ENCODE measurements at regions not wholly inside any gene's neighbourhood (a gene's known extent, or its start where the extent isn't known, plus 50 kb on each side); places are given as distances from the start of the nearest gene placed in this dataset.

GRCh38 chr13:83733293-83733692 is 149.0 kb downstream of the SLITRK1 start:
- Mint-ChIP-seq H3K27me3 (no peaks in the 10 kb centered on the region), H3K4me1 (no peaks in the 10 kb centered on the region), H3K27ac (no peak overlapping the region), H3K36me3 (no peaks in the 10 kb centered on the region), H3K4me3 (no peak overlapping the region), H3K9me3 (no peaks in the 10 kb centered on the region)
- Histone ChIP-seq H3K27ac (ENCODE audit: low read length) (no peak overlapping the region), H3K4me1 (ENCODE audit: control insufficient read depth in 1 of 2, extremely low read depth in 1 of 2, insufficient read depth in 2 of 2, low read length in 2 of 2) (no peaks in the 10 kb centered on the region), H3K4me3 (ENCODE audit: control insufficient read depth in 1 of 2, extremely low read depth in 1 of 2, low read length in 1 of 2) (no peak overlapping the region), H3K36me3 (ENCODE audit: control insufficient read depth in 2 of 2, extremely low read depth in 1 of 2, insufficient read depth in 1 of 2, low read length in 1 of 2) (no peaks in the 10 kb centered on the region), H3K27me3 (replicated peaks in 1 of 2; ENCODE audit: control insufficient read depth in 2 of 2, extremely low read depth in 1 of 2, insufficient read depth in 2 of 2, low read length in 1 of 2) (no peaks in the 10 kb centered on the region), H3K9me3 (no peaks in the 10 kb centered on the region)
- DNase-seq = no peak
- ChIA-PET CTCF (no interaction called here), POLR2A (no interaction called here)
- no peak for ATAC-seq (replicated peaks in 1 of 4)

GRCh38 chr13:83732755-83733154 is 149.5 kb downstream of the SLITRK1 start:
- Histone ChIP-seq H3K36me3 (ENCODE audit: control insufficient read depth in 2 of 2, extremely low read depth in 1 of 2, insufficient read depth in 1 of 2, low read length in 1 of 2) (no peaks in the 10 kb centered on the region), H3K9me3 (no peaks in the 10 kb centered on the region), H3K4me1 (ENCODE audit: control insufficient read depth in 1 of 2, extremely low read depth in 1 of 2, insufficient read depth in 2 of 2, low read length in 2 of 2) (no peaks in the 10 kb centered on the region), H3K27ac (ENCODE audit: low read length) (no peak overlapping the region), H3K4me3 (ENCODE audit: control insufficient read depth in 1 of 2, extremely low read depth in 1 of 2, low read length in 1 of 2) (no peak overlapping the region), H3K27me3 (replicated peaks in 1 of 2; ENCODE audit: control insufficient read depth in 2 of 2, extremely low read depth in 1 of 2, insufficient read depth in 2 of 2, low read length in 1 of 2) (no peaks in the 10 kb centered on the region)
- Mint-ChIP-seq H3K36me3 (no peaks in the 10 kb centered on the region), H3K4me1 (no peaks in the 10 kb centered on the region), H3K9me3 (peaks cover 0 to 1% (median 0%) of the 10 kb centered on the region in 3 donors), H3K27ac (no peak overlapping the region), H3K27me3 (no peaks in the 10 kb centered on the region), H3K4me3 (no peak overlapping the region)
- DNase-seq = no peak
- ChIA-PET CTCF (no interaction called here), POLR2A (no interaction called here)
- no CpG with 5 or more reads among the region's 3 CpGs for WGBS (ENCODE audit: insufficient coverage)
- no peak for ATAC-seq (replicated peaks in 1 of 4)

- ATAC-seq (replicated peaks in 1 of 4) (no peak), DNase-seq (no peak)
- ChIA-PET POLR2A (no interaction called here), CTCF (no interaction called here)
- H3K4me3 Mint-ChIP-seq = no peak overlapping the region
- no peaks in the 10 kb centered on the region for H3K27me3 Mint-ChIP-seq
- Histone ChIP-seq H3K4me3 (ENCODE audit: control insufficient read depth in 1 of 2, extremely low read depth in 1 of 2, low read length in 1 of 2) (no peak overlapping the region), H3K9me3 (no peaks in the 10 kb centered on the region), H3K36me3 (ENCODE audit: control insufficient read depth in 2 of 2, extremely low read depth in 1 of 2, insufficient read depth in 1 of 2, low read length in 1 of 2) (no peaks in the 10 kb centered on the region), H3K27ac (ENCODE audit: low read length) (no peak overlapping the region), H3K27me3 (replicated peaks in 1 of 2; ENCODE audit: control insufficient read depth in 2 of 2, extremely low read depth in 1 of 2, insufficient read depth in 2 of 2, low read length in 1 of 2) (no peaks in the 10 kb centered on the region), H3K4me1 (ENCODE audit: control insufficient read depth in 1 of 2, extremely low read depth in 1 of 2, insufficient read depth in 2 of 2, low read length in 2 of 2) (no peaks in the 10 kb centered on the region)
- WGBS (ENCODE audit: insufficient coverage) = no CpG with 5 or more reads among the region's 1 CpG
- no peaks in the 10 kb centered on the region for H3K4me1 Mint-ChIP-seq
- H3K9me3 Mint-ChIP-seq = peaks cover 0 to 6% (median 0%) of the 10 kb centered on the region in 3 donors
- H3K27ac Mint-ChIP-seq = no peak overlapping the region
- H3K36me3 Mint-ChIP-seq = no peaks in the 10 kb centered on the region
These were observed 151.2 kb downstream of the SLITRK1 start for GRCh38 chr13:83731113-83731512.

GRCh38 chr13:83730674-83731073 is 151.6 kb downstream of the SLITRK1 start:
- Histone ChIP-seq H3K27ac (ENCODE audit: low read length) (no peak overlapping the region), H3K4me3 (ENCODE audit: control insufficient read depth in 1 of 2, extremely low read depth in 1 of 2, low read length in 1 of 2) (no peak overlapping the region), H3K4me1 (ENCODE audit: control insufficient read depth in 1 of 2, extremely low read depth in 1 of 2, insufficient read depth in 2 of 2, low read length in 2 of 2) (no peaks in the 10 kb centered on the region), H3K27me3 (replicated peaks in 1 of 2; ENCODE audit: control insufficient read depth in 2 of 2, extremely low read depth in 1 of 2, insufficient read depth in 2 of 2, low read length in 1 of 2) (no peaks in the 10 kb centered on the region), H3K36me3 (ENCODE audit: control insufficient read depth in 2 of 2, extremely low read depth in 1 of 2, insufficient read depth in 1 of 2, low read length in 1 of 2) (no peaks in the 10 kb centered on the region), H3K9me3 (no peaks in the 10 kb centered on the region)
- no peaks in the 10 kb centered on the region for H3K4me1 Mint-ChIP-seq
- 100% methylated on average over 1 of the region's 6 CpGs for whole genome bisulfite sequencing (ENCODE audit: insufficient coverage)
- ATAC-seq (replicated peaks in 1 of 4) = no peak
- no peak overlapping the region for H3K27ac Mint-ChIP-seq
- DNase-seq = no peak
- POLR2A ChIA-PET = no interaction called here
- no peaks in the 10 kb centered on the region for H3K36me3 Mint-ChIP-seq
- CTCF ChIA-PET = no interaction called here
- no peaks in the 10 kb centered on the region for H3K27me3 Mint-ChIP-seq
- H3K9me3 Mint-ChIP-seq = peaks cover 0 to 6% (median 0%) of the 10 kb centered on the region in 3 donors
- no peak overlapping the region for H3K4me3 Mint-ChIP-seq

- H3K27ac ChIP-seq (ENCODE audit: low read length) = no peak overlapping the region
- H3K9me3 ChIP-seq = no peaks in the 10 kb centered on the region
- DNase-seq = no peak
- H3K4me3 ChIP-seq (ENCODE audit: control insufficient read depth in 1 of 2, extremely low read depth in 1 of 2, low read length in 1 of 2) = no peak overlapping the region
- CTCF ChIA-PET = no interaction called here
- no CpG with 5 or more reads among the region's 2 CpGs for WGBS (ENCODE audit: insufficient coverage)
- H3K36me3 ChIP-seq (ENCODE audit: control insufficient read depth in 2 of 2, extremely low read depth in 1 of 2, insufficient read depth in 1 of 2, low read length in 1 of 2) = no peaks in the 10 kb centered on the region
- H3K4me3 Mint-ChIP-seq = no peak overlapping the region
- no peaks in the 10 kb centered on the region for H3K27me3 Mint-ChIP-seq
- H3K27ac Mint-ChIP-seq = no peak overlapping the region
- no peaks in the 10 kb centered on the region for H3K4me1 Mint-ChIP-seq
- H3K27me3 ChIP-seq (replicated peaks in 1 of 2; ENCODE audit: control insufficient read depth in 2 of 2, extremely low read depth in 1 of 2, insufficient read depth in 2 of 2, low read length in 1 of 2) = no peaks in the 10 kb centered on the region
- POLR2A ChIA-PET = no interaction called here
- H3K36me3 Mint-ChIP-seq = no peaks in the 10 kb centered on the region
- ATAC-seq (replicated peaks in 1 of 4) = no peak
- H3K4me1 ChIP-seq (ENCODE audit: control insufficient read depth in 1 of 2, extremely low read depth in 1 of 2, insufficient read depth in 2 of 2, low read length in 2 of 2) = no peaks in the 10 kb centered on the region
- H3K9me3 Mint-ChIP-seq = peaks cover 2 to 9% (median 3%) of the 10 kb centered on the region in 3 donors
These were observed 159.8 kb downstream of the SLITRK1 start for GRCh38 chr13:83722443-83722842.

- ChIA-PET CTCF (no interaction called here), POLR2A (interaction anchor here in 1 of 2 donors (0.6 kb wide), 1 partner anchor 19 kb away, joined by 5 read pairs; no protein-coding TSS in a partner anchor)
- Mint-ChIP-seq H3K4me3 (no peak overlapping the region), H3K4me1 (no peaks in the 10 kb centered on the region), H3K27me3 (no peaks in the 10 kb centered on the region), H3K36me3 (no peaks in the 10 kb centered on the region), H3K9me3 (peaks cover 6 to 7% (median 7%) of the 10 kb centered on the region in 3 donors), H3K27ac (no peak overlapping the region)
- H3K27ac ChIP-seq (ENCODE audit: low read length) = no peak overlapping the region
- H3K9me3 ChIP-seq = no peaks in the 10 kb centered on the region
- WGBS (ENCODE audit: insufficient coverage) = 92% methylated on average over 6 of the region's 6 CpGs
- H3K27me3 ChIP-seq (replicated peaks in 1 of 2; ENCODE audit: control insufficient read depth in 2 of 2, extremely low read depth in 1 of 2, insufficient read depth in 2 of 2, low read length in 1 of 2) = no peaks in the 10 kb centered on the region
- no peaks in the 10 kb centered on the region for H3K4me1 ChIP-seq (ENCODE audit: control insufficient read depth in 1 of 2, extremely low read depth in 1 of 2, insufficient read depth in 2 of 2, low read length in 2 of 2)
- H3K36me3 ChIP-seq (ENCODE audit: control insufficient read depth in 2 of 2, extremely low read depth in 1 of 2, insufficient read depth in 1 of 2, low read length in 1 of 2) = no peaks in the 10 kb centered on the region
- no peak overlapping the region for H3K4me3 ChIP-seq (ENCODE audit: control insufficient read depth in 1 of 2, extremely low read depth in 1 of 2, low read length in 1 of 2)
- DNase-seq (no peak), ATAC-seq (replicated peaks in 1 of 4) (no peak)
These were observed 166.2 kb downstream of the SLITRK1 start for GRCh38 chr13:83716121-83716520.

- Mint-ChIP-seq H3K4me1 (no peaks in the 10 kb centered on the region), H3K9me3 (peaks cover 6 to 12% (median 7%) of the 10 kb centered on the region in 3 donors), H3K27ac (no peak overlapping the region), H3K4me3 (no peak overlapping the region), H3K27me3 (no peaks in the 10 kb centered on the region), H3K36me3 (no peaks in the 10 kb centered on the region)
- DNase-seq = no peak
- Histone ChIP-seq H3K36me3 (ENCODE audit: control insufficient read depth in 2 of 2, extremely low read depth in 1 of 2, insufficient read depth in 1 of 2, low read length in 1 of 2) (no peaks in the 10 kb centered on the region), H3K27ac (ENCODE audit: low read length) (no peak overlapping the region), H3K4me1 (ENCODE audit: control insufficient read depth in 1 of 2, extremely low read depth in 1 of 2, insufficient read depth in 2 of 2, low read length in 2 of 2) (no peaks in the 10 kb centered on the region), H3K27me3 (replicated peaks in 1 of 2; ENCODE audit: control insufficient read depth in 2 of 2, extremely low read depth in 1 of 2, insufficient read depth in 2 of 2, low read length in 1 of 2) (no peaks in the 10 kb centered on the region), H3K4me3 (ENCODE audit: control insufficient read depth in 1 of 2, extremely low read depth in 1 of 2, low read length in 1 of 2) (no peak overlapping the region), H3K9me3 (no peaks in the 10 kb centered on the region)
- ChIA-PET POLR2A (no interaction called here), CTCF (no interaction called here)
- WGBS (ENCODE audit: insufficient coverage) = no CpG with 5 or more reads among the region's 1 CpG
- ATAC-seq (replicated peaks in 1 of 4) = no peak
These were observed 168.0 kb downstream of the SLITRK1 start for GRCh38 chr13:83714236-83714635.
